ENCODE measurements at regions not wholly inside any gene's neighbourhood (a gene's known extent, or its start where the extent isn't known, plus 50 kb on each side); places are given as distances from the start of the nearest gene placed in this dataset.
A peak's percentile ranks its signal among the peaks of the same experiment; 100 is the strongest.

- no peak for DNase-seq (ENCODE audit: low read depth in 2 of 2)
Measured at GRCh38 chr16:51797669-51798259, 646.7 kb upstream of the SALL1 start.

GRCh38 chr16:51779240-51779639, 628.2 kb upstream of the SALL1 start:
- DNase-seq (ENCODE audit: low read depth in 2 of 2) = no peak

- DNase-seq (ENCODE audit: low read depth in 2 of 2) = no peak
Measured at GRCh38 chr16:51773071-51773890, 622.2 kb upstream of the SALL1 start.

GRCh38 chr16:51766739-51767138, 615.7 kb upstream of the SALL1 start:
- DNase-seq (ENCODE audit: low read depth in 2 of 2) = no peak

GRCh38 chr16:51763072-51763661, 612.1 kb upstream of the SALL1 start:
- no peak for DNase-seq (ENCODE audit: low read depth in 2 of 2)

- DNase-seq (ENCODE audit: low read depth in 2 of 2) = peak; percentile 56 to 59
Measured at GRCh38 chr16:51762081-51762996, 611.3 kb upstream of the SALL1 start.

- no peak for DNase-seq (ENCODE audit: low read depth in 2 of 2)
Measured at GRCh38 chr16:51761001-51761400, 609.9 kb upstream of the SALL1 start.

GRCh38 chr16:51759999-51760398, 608.9 kb upstream of the SALL1 start:
- DNase-seq (ENCODE audit: low read depth in 2 of 2) = no peak

GRCh38 chr16:51759329-51759728, 608.3 kb upstream of the SALL1 start:
- no peak for DNase-seq (ENCODE audit: low read depth in 2 of 2)

GRCh38 chr16:51757921-51758479, 606.9 kb upstream of the SALL1 start:
- DNase-seq (ENCODE audit: low read depth in 2 of 2) = no peak

- DNase-seq (ENCODE audit: low read depth in 2 of 2) = no peak
Measured at GRCh38 chr16:51757505-51757904, 606.4 kb upstream of the SALL1 start.

GRCh38 chr16:51757124-51757470, 606.0 kb upstream of the SALL1 start:
- no peak for DNase-seq (ENCODE audit: low read depth in 2 of 2)

- DNase-seq (ENCODE audit: low read depth in 2 of 2) = no peak
Measured at GRCh38 chr16:51756447-51757123, 605.5 kb upstream of the SALL1 start.

- no peak for DNase-seq (ENCODE audit: low read depth in 2 of 2)
Measured at GRCh38 chr16:51755577-51756355, 604.7 kb upstream of the SALL1 start.

- no peak for DNase-seq (ENCODE audit: low read depth in 2 of 2)
Measured at GRCh38 chr16:51755039-51755501, 604.0 kb upstream of the SALL1 start.

- no peak for DNase-seq (ENCODE audit: low read depth in 2 of 2)
Measured at GRCh38 chr16:51753467-51754127, 602.5 kb upstream of the SALL1 start.

GRCh38 chr16:51752438-51752995, 601.4 kb upstream of the SALL1 start:
- DNase-seq (ENCODE audit: low read depth in 2 of 2) = no peak

- no peak for DNase-seq (ENCODE audit: low read depth in 2 of 2)
Measured at GRCh38 chr16:51747329-51747728, 596.3 kb upstream of the SALL1 start.

- DNase-seq (ENCODE audit: low read depth in 2 of 2) = no peak
Measured at GRCh38 chr16:51734220-51734619, 583.1 kb upstream of the SALL1 start.
